Mesendoderm (in vitro differentiated cells): ENCODE measurements at regions not wholly inside any gene's neighbourhood (a gene's known extent, or its start where the extent isn't known, plus 50 kb on each side); places are given as distances from the start of the nearest gene placed in this dataset.

Experiments
- DNase-seq: peaks from one replicate; pipeline ENCODE4 v3.0.0; 2013
- H2AK5ac ChIP-seq: 2 replicates; pipeline ENCODE4 v1.6.1; 2013; ENCODE audit warnings: low read length, inconsistent platforms
- H2BK120ac ChIP-seq: 2 replicates; pipeline ENCODE4 v1.6.1; 2013; ENCODE audit warnings: low read depth, mild to moderate bottlenecking, low read length, moderate library complexity, mixed read lengths
- H2BK15ac ChIP-seq: replicated peaks from 2 replicates; pipeline ENCODE4 v1.6.1; 2013; ENCODE audit warnings: low read depth, mild to moderate bottlenecking, moderate library complexity
- H2BK5ac ChIP-seq: 2 replicates; pipeline ENCODE4 v1.6.1; 2013; ENCODE audit warnings: low read length, inconsistent platforms
- H3K18ac ChIP-seq: 2 replicates; pipeline ENCODE4 v1.6.1; 2013; ENCODE audit warnings: mild to moderate bottlenecking, low read length, mixed read lengths
- H3K23ac ChIP-seq: one replicate; pipeline ENCODE4 v1.6.1; 2013; ENCODE audit warnings: low read length
- H3K27ac ChIP-seq: 2 replicates; pipeline ENCODE4 v1.5.1; 2013; ENCODE audit warnings: low read depth, mild to moderate bottlenecking, inconsistent platforms, low read length, moderate library complexity
- H3K27me3 ChIP-seq: 2 replicates; pipeline ENCODE4 v1.6.1; 2013; ENCODE audit warnings: low read length, control low read depth, mild to moderate bottlenecking, inconsistent platforms; ENCODE audit not compliant: insufficient read depth, poor library complexity
- H3K36me3 ChIP-seq: 2 replicates; pipeline ENCODE4 v1.6.1; 2013; ENCODE audit warnings: low read length, inconsistent platforms; ENCODE audit not compliant: control insufficient read depth, insufficient read depth
- H3K4ac ChIP-seq: one replicate; pipeline ENCODE4 v1.6.1; 2013; ENCODE audit warnings: low read depth, mild to moderate bottlenecking, low read length, moderate library complexity
- H3K4me1 ChIP-seq: 2 replicates; pipeline ENCODE4 v1.6.1; 2013; ENCODE audit warnings: low read depth, low read length, inconsistent platforms; ENCODE audit not compliant: control insufficient read depth
- H3K4me2 ChIP-seq: 2 replicates; pipeline ENCODE4 v1.6.1; 2013; ENCODE audit warnings: low read length
- H3K4me3 ChIP-seq: 2 replicates; pipeline ENCODE4 v1.5.1; 2013; ENCODE audit warnings: mild to moderate bottlenecking, low read length
- H3K56ac ChIP-seq: one replicate; pipeline ENCODE4 v1.6.1; 2013; ENCODE audit warnings: low read length
- H3K79me1 ChIP-seq: 2 replicates; pipeline ENCODE4 v1.6.1; 2013; ENCODE audit warnings: low read length, inconsistent platforms
- H3K79me2 ChIP-seq: 2 replicates; pipeline ENCODE4 v1.6.1; 2013; ENCODE audit warnings: mild to moderate bottlenecking, low read length; ENCODE audit not compliant: control insufficient read depth, insufficient read depth
- H3K9ac ChIP-seq: 2 replicates; pipeline ENCODE4 v1.6.1; 2013; ENCODE audit warnings: low read length, inconsistent platforms
- H4K5ac ChIP-seq: one replicate; pipeline ENCODE4 v1.6.1; 2013; ENCODE audit warnings: low read length
- H4K8ac ChIP-seq: one replicate; pipeline ENCODE4 v1.6.1; 2013; ENCODE audit warnings: low read depth, mild to moderate bottlenecking, control low read depth, low read length, moderate library complexity
- WGBS: extraction: QIAGEN DNeasy Blood & Tissue Kit; methylation state at CpG from one replicate; pipeline ENCODE4 v1.1.7; 2013; ENCODE audit warnings: low lambda C conversion rate, missing lambda C conversion rate; ENCODE audit not compliant: insufficient coverage; ENCODE audit errors: extremely low coverage; 5-methylcytosine and 5-hydroxymethylcytosine counted together

GRCh38 chr16:64823481-64824075 is 298.3 kb downstream of the CDH11 start:
- no peak overlapping the region for H3K23ac ChIP-seq
- H3K4me2 ChIP-seq = no peak overlapping the region
- no peaks in the 10 kb centered on the region for H3K36me3 ChIP-seq
- no CpG with 5 or more reads among the region's 2 CpGs for WGBS
- H4K5ac ChIP-seq = no peak overlapping the region
- H3K79me1 ChIP-seq = no peaks in the 10 kb centered on the region
- no peak overlapping the region for H3K56ac ChIP-seq
- H3K18ac ChIP-seq = no peak overlapping the region
- H3K4ac ChIP-seq = no peak overlapping the region
- H3K27ac ChIP-seq = no peak overlapping the region
- no peak overlapping the region for H2BK5ac ChIP-seq
- H2AK5ac ChIP-seq = no peak overlapping the region
- no peaks in the 10 kb centered on the region for H3K4me1 ChIP-seq
- DNase-seq = no peak
- no peak overlapping the region for H2BK15ac ChIP-seq
- no peak overlapping the region for H3K4me3 ChIP-seq
- no peak overlapping the region for H3K9ac ChIP-seq
- H3K27me3 ChIP-seq = no peaks in the 10 kb centered on the region
- no peak overlapping the region for H4K8ac ChIP-seq
- H3K79me2 ChIP-seq = no peaks in the 10 kb centered on the region
- no peak overlapping the region for H2BK120ac ChIP-seq

GRCh38 chr16:64809876-64810629 is 311.8 kb downstream of the CDH11 start:
- Histone ChIP-seq H3K56ac (no peak overlapping the region), H3K9ac (no peak overlapping the region), H2BK120ac (no peak overlapping the region), H3K4ac (no peak overlapping the region), H3K36me3 (no peaks in the 10 kb centered on the region), H3K79me1 (no peaks in the 10 kb centered on the region), H3K27ac (no peak overlapping the region), H3K4me3 (no peak overlapping the region), H3K18ac (no peak overlapping the region), H3K23ac (no peak overlapping the region), H2BK15ac (no peak overlapping the region), H4K8ac (no peak overlapping the region), H3K27me3 (no peaks in the 10 kb centered on the region), H3K79me2 (no peaks in the 10 kb centered on the region), H3K4me2 (no peak overlapping the region), H2BK5ac (no peak overlapping the region), H2AK5ac (no peak overlapping the region), H3K4me1 (no peaks in the 10 kb centered on the region), H4K5ac (no peak overlapping the region)
- no CpG with 5 or more reads among the region's 3 CpGs for WGBS
- no peak for DNase-seq

- Histone ChIP-seq H2AK5ac (no peak overlapping the region), H4K8ac (no peak overlapping the region), H3K56ac (no peak overlapping the region), H2BK5ac (no peak overlapping the region), H3K4me1 (no peaks in the 10 kb centered on the region), H3K4me3 (no peak overlapping the region), H3K4ac (no peak overlapping the region), H3K9ac (no peak overlapping the region), H2BK15ac (no peak overlapping the region), H3K18ac (no peak overlapping the region), H3K23ac (no peak overlapping the region), H4K5ac (no peak overlapping the region), H3K27ac (no peak overlapping the region), H3K79me2 (no peaks in the 10 kb centered on the region), H3K4me2 (no peak overlapping the region), H3K27me3 (no peaks in the 10 kb centered on the region), H3K36me3 (no peaks in the 10 kb centered on the region), H2BK120ac (no peak overlapping the region), H3K79me1 (no peaks in the 10 kb centered on the region)
- no CpG with 5 or more reads among the region's 4 CpGs for WGBS
- no peak for DNase-seq
Observed at GRCh38 chr16:64808474-64808873, 313.4 kb downstream of the CDH11 start.

GRCh38 chr16:64791756-64792155 is 330.1 kb downstream of the CDH11 start:
- H3K4me3 ChIP-seq = no peak overlapping the region
- H3K36me3 ChIP-seq = no peaks in the 10 kb centered on the region
- no peak overlapping the region for H3K18ac ChIP-seq
- H3K79me1 ChIP-seq = no peaks in the 10 kb centered on the region
- no peak overlapping the region for H3K56ac ChIP-seq
- H4K8ac ChIP-seq = no peak overlapping the region
- no peak overlapping the region for H2BK5ac ChIP-seq
- H2BK120ac ChIP-seq = no peak overlapping the region
- H3K4me2 ChIP-seq = no peak overlapping the region
- no peak overlapping the region for H2AK5ac ChIP-seq
- H3K9ac ChIP-seq = no peak overlapping the region
- H2BK15ac ChIP-seq = no peak overlapping the region
- H3K4me1 ChIP-seq = no peaks in the 10 kb centered on the region
- no peaks in the 10 kb centered on the region for H3K79me2 ChIP-seq
- WGBS = no CpG with 5 or more reads among the region's 2 CpGs
- no peak for DNase-seq
- no peaks in the 10 kb centered on the region for H3K27me3 ChIP-seq
- no peak overlapping the region for H4K5ac ChIP-seq
- H3K27ac ChIP-seq = no peak overlapping the region
- no peak overlapping the region for H3K4ac ChIP-seq
- H3K23ac ChIP-seq = no peak overlapping the region

GRCh38 chr16:64784635-64785034 is 337.2 kb downstream of the CDH11 start:
- Histone ChIP-seq H3K23ac (no peak overlapping the region), H3K4me2 (no peak overlapping the region), H3K79me1 (no peaks in the 10 kb centered on the region), H2BK15ac (no peak overlapping the region), H3K79me2 (no peaks in the 10 kb centered on the region), H3K27me3 (no peaks in the 10 kb centered on the region), H3K18ac (no peak overlapping the region), H4K5ac (no peak overlapping the region), H3K36me3 (no peaks in the 10 kb centered on the region), H2BK5ac (no peak overlapping the region), H3K27ac (no peak overlapping the region), H4K8ac (no peak overlapping the region), H3K4me3 (no peak overlapping the region), H2AK5ac (no peak overlapping the region), H3K9ac (no peak overlapping the region), H3K4ac (no peak overlapping the region), H2BK120ac (no peak overlapping the region), H3K4me1 (no peaks in the 10 kb centered on the region), H3K56ac (no peak overlapping the region)
- no CpG with 5 or more reads among the region's 2 CpGs for WGBS
- DNase-seq = no peak

- H4K8ac ChIP-seq = no peak overlapping the region
- no peaks in the 10 kb centered on the region for H3K27me3 ChIP-seq
- no peak for DNase-seq
- no peak overlapping the region for H3K27ac ChIP-seq
- no peaks in the 10 kb centered on the region for H3K36me3 ChIP-seq
- no peak overlapping the region for H3K4ac ChIP-seq
- H2BK5ac ChIP-seq = no peak overlapping the region
- H3K56ac ChIP-seq = no peak overlapping the region
- H3K79me2 ChIP-seq = no peaks in the 10 kb centered on the region
- WGBS = no CpG with 5 or more reads among the region's 2 CpGs
- H3K18ac ChIP-seq = no peak overlapping the region
- H2AK5ac ChIP-seq = no peak overlapping the region
- H2BK120ac ChIP-seq = no peak overlapping the region
- H4K5ac ChIP-seq = no peak overlapping the region
- no peaks in the 10 kb centered on the region for H3K4me1 ChIP-seq
- H2BK15ac ChIP-seq = no peak overlapping the region
- H3K4me3 ChIP-seq = no peak overlapping the region
- no peak overlapping the region for H3K23ac ChIP-seq
- H3K79me1 ChIP-seq = no peaks in the 10 kb centered on the region
- H3K9ac ChIP-seq = no peak overlapping the region
- no peak overlapping the region for H3K4me2 ChIP-seq
Observed at GRCh38 chr16:64782484-64782883, 339.4 kb downstream of the CDH11 start.
